ENCODE measurements at regions not wholly inside any gene's neighbourhood (a gene's known extent, or its start where the extent isn't known, plus 50 kb on each side); places are given as distances from the start of the nearest gene placed in this dataset.

GRCh38 chr2:67260343-67261277, 136.5 kb upstream of the ETAA1 start (continued):
- TF ChIP-seq, protein P1, sequence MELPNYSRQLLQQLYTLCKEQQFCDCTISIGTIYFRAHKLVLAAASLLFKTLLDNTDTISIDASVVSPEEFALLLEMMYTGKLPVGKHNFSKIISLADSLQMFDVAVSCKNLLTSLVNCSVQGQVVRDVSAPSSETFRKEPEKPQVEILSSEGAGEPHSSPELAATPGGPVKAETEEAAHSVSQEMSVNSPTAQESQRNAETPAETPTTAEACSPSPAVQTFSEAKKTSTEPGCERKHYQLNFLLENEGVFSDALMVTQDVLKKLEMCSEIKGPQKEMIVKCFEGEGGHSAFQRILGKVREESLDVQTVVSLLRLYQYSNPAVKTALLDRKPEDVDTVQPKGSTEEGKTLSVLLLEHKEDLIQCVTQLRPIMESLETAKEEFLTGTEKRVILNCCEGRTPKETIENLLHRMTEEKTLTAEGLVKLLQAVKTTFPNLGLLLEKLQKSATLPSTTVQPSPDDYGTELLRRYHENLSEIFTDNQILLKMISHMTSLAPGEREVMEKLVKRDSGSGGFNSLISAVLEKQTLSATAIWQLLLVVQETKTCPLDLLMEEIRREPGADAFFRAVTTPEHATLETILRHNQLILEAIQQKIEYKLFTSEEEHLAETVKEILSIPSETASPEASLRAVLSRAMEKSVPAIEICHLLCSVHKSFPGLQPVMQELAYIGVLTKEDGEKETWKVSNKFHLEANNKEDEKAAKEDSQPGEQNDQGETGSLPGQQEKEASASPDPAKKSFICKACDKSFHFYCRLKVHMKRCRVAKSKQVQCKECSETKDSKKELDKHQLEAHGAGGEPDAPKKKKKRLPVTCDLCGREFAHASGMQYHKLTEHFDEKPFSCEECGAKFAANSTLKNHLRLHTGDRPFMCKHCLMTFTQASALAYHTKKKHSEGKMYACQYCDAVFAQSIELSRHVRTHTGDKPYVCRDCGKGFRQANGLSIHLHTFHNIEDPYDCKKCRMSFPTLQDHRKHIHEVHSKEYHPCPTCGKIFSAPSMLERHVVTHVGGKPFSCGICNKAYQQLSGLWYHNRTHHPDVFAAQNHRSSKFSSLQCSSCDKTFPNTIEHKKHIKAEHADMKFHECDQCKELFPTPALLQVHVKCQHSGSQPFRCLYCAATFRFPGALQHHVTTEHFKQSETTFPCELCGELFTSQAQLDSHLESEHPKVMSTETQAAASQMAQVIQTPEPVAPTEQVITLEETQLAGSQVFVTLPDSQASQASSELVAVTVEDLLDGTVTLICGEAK (IDR thresholded peaks at IDR 0.05; ENCODE audit: borderline replicate concordance): no peak

DNA sequence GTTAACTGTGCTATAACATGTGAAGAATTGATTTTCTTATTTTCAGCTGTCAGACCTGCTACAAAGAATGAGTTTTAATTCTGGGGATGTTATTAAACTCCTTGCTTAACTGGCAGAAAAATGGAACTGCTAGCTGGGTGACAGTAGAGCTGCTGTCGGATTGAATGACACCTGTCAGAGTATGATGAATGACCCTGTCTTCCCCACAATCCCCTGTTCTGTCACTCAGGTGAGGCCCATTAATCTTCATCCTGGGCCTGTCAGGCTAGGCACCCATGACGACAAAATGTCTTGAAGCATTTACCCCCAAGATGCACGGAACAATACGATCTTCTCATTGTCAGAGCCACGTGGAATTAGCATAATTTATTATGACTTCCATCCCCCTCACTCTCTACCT, 129.9 kb upstream of the ETAA1 start:
- no peak for FAIRE-seq
- no peak overlapping the region for H2AFZ ChIP-seq (ENCODE audit: control insufficient read depth, low read depth, low read length)
- in situ Hi-C loops (cut with MboI): no loop called here
- no peaks in the 10 kb centered on the region for H4K20me1 ChIP-seq (ENCODE audit: control insufficient read depth, insufficient read depth)
- 30% methylated on average over 5 of the region's 5 CpGs for WGBS (ENCODE audit: insufficient coverage, insufficient replicate concordance, low lambda C conversion rate, missing lambda C conversion rate)
- no peaks in the 10 kb centered on the region for H3K79me2 ChIP-seq (ENCODE audit: control insufficient read depth, insufficient read depth, low read length)
- RAD21 ChIA-PET (ENCODE audit: unreplicated experiment): no interaction called here
- no peak overlapping the region for H3K4me2 ChIP-seq (ENCODE audit: control insufficient read depth, insufficient read depth)
- no peak for ATAC-seq
- H3K36me3 ChIP-seq (ENCODE audit: control insufficient read depth in 2 of 2, insufficient read depth in 2 of 2, low read length in 1 of 2): no peaks in the 10 kb centered on the region
- H3K4me1 ChIP-seq (ENCODE audit: control insufficient read depth, insufficient read depth, low read length): no peaks in the 10 kb centered on the region
- no peak for DNase-seq (ENCODE audit: low read depth, low spot score)
- POLR2A ChIA-PET: no interaction called here
- no peak overlapping the region for H3K27ac ChIP-seq (ENCODE audit: control insufficient read depth, insufficient read depth)
- intact Hi-C loops (cut with micrococcal nuclease; ENCODE audit: unreplicated experiment): no loop called here
- no peak overlapping the region for H3K9ac ChIP-seq (ENCODE audit: control insufficient read depth, insufficient read depth, low read length)
- H3K4me3 ChIP-seq: no peak overlapping the region
- no peaks in the 10 kb centered on the region for H3K9me3 ChIP-seq (replicated peaks; ENCODE audit: control insufficient read depth, insufficient read depth, low read length)
- CTCF ChIA-PET: no interaction called here
- no peaks in the 10 kb centered on the region for H3K27me3 ChIP-seq (replicated peaks in 1 of 2; ENCODE audit: control insufficient read depth in 2 of 2, insufficient read depth in 2 of 2, low read length in 1 of 2)
- TF ChIP-seq JUND (IDR thresholded peaks at IDR 0.05; ENCODE audit: low read depth, low read length): no peak
- SMC1A ChIA-PET (ENCODE audit: uncharacterized antibody, unreplicated experiment): no interaction called here
- BruUV-seq (replicated peaks): no TSS peak

All from GM12878 (cell line).